OCI-LY3 (cell line): ENCODE measurements at regions not wholly inside any gene's neighbourhood (a gene's known extent, or its start where the extent isn't known, plus 50 kb on each side); places are given as distances from the start of the nearest gene placed in this dataset.

Experiments used
- EZH2phosphoT487 ChIP-seq: fragments of 200-600 bp; shearing (Covaris generic); IDR thresholded peaks from 2 replicates; pipeline ENCODE4 v1.6.1; 2018; ENCODE audit warnings: antibody characterized with exemption, mixed run types, low read depth
- TF ChIP-seq, protein P1 (sequence below): fragments of 200-600, 300-600 bp; sonication (generic); IDR thresholded peaks from 2 replicates; pipeline ENCODE4 v1.5.1; 2014; ENCODE audit warnings: antibody characterized with exemption, low read length, low read depth

DNA sequence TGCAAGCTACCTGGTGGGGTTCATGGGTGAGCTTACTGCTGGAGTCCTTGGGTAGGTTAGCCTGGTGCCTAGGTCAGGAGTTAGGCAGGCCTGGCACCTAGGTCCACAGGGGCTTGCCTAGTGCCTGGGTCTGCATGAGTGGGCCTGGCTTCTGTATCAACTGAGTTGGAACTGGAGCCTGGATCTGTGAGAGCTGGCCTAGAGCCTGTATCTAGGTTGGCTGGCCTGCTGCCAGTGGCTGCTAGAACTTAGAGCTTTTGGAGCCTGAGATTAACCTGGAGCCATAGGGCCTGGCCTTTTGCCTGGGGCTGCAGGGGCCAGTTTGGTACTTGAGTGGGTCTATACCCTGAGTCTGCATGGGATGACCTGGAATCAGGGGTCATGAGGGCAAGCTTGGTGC, 679.4 kb downstream of the NUP35 start:
- TF ChIP-seq, protein P1, sequence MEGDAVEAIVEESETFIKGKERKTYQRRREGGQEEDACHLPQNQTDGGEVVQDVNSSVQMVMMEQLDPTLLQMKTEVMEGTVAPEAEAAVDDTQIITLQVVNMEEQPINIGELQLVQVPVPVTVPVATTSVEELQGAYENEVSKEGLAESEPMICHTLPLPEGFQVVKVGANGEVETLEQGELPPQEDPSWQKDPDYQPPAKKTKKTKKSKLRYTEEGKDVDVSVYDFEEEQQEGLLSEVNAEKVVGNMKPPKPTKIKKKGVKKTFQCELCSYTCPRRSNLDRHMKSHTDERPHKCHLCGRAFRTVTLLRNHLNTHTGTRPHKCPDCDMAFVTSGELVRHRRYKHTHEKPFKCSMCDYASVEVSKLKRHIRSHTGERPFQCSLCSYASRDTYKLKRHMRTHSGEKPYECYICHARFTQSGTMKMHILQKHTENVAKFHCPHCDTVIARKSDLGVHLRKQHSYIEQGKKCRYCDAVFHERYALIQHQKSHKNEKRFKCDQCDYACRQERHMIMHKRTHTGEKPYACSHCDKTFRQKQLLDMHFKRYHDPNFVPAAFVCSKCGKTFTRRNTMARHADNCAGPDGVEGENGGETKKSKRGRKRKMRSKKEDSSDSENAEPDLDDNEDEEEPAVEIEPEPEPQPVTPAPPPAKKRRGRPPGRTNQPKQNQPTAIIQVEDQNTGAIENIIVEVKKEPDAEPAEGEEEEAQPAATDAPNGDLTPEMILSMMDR, result no peak
- TF ChIP-seq EZH2phosphoT487, result no peak
